Sigmoid colon (tissue), 4 donors: ENCODE measurements at regions not wholly inside any gene's neighbourhood (a gene's known extent, or its start where the extent isn't known, plus 50 kb on each side); places are given as distances from the start of the nearest gene placed in this dataset.

Source experiments
- CTCF ChIP-seq, 4 experiments: fragments of 450-650 bp in 3 of 4; fragments of 200-600 bp in 1 of 4; IDR thresholded peaks; one replicate each; pipeline ENCODE4 v1.5.1; 2016 to 2019; ENCODE audit warnings: antibody characterized with exemption in 4 of 4, mild to moderate bottlenecking in 3 of 4, moderate library complexity in 2 of 4
- EP300 ChIP-seq, 4 donors: sonication (generic); formaldehyde crosslinking; IDR thresholded peaks; one replicate each; pipeline ENCODE4 v1.6.1; 2017; ENCODE audit warnings: antibody characterized with exemption in 4 of 4
- POLR2A ChIP-seq, 2 donors: fragments of 450-650 bp; IDR thresholded peaks; one replicate each; pipeline ENCODE4 v1.6.1; 2016; ENCODE audit warnings: antibody characterized with exemption in 2 of 2, mild to moderate bottlenecking in 2 of 2, moderate library complexity in 2 of 2
- POLR2AphosphoS5 ChIP-seq, 4 donors: sonication (generic); formaldehyde crosslinking; IDR thresholded peaks; one replicate each; pipeline ENCODE4 v1.6.1; 2017; ENCODE audit warnings: antibody characterized with exemption in 4 of 4

GRCh38 chrX:46444011-46444410, 101.2 kb downstream of the ZNF674 start:
- no peak for TF ChIP-seq EP300 (IDR thresholded peaks at IDR 0.05)
- no peak for TF ChIP-seq POLR2A (IDR thresholded peaks at IDR 0.05)
- TF ChIP-seq CTCF (IDR thresholded peaks at IDR 0.05), result no peak
- TF ChIP-seq POLR2AphosphoS5 (IDR thresholded peaks at IDR 0.05), result no peak
